HG03139 (cell line): ENCODE measurements at regions not wholly inside any gene's neighbourhood (a gene's known extent, or its start where the extent isn't known, plus 50 kb on each side); places are given as distances from the start of the nearest gene placed in this dataset.
"Not testable (repeated sequence)": the region's sequence is repeated elsewhere in the genome, so short reads cannot be mapped to it uniquely, and the experiment has no call there.

Experiments
- ATAC-seq: cut with Tn5 transposase; IDR thresholded peaks from one replicate; pipeline ENCODE4 v1.9.1; 2021; ENCODE audit not compliant: unreplicated experiment

GRCh38 chr9:2277644-2278043, 262.5 kb downstream of the SMARCA2 start:
- ATAC-seq: not testable (repeated sequence)

- ATAC-seq: not testable (repeated sequence)
Observed at GRCh38 chr9:2279138-2279537, 264.0 kb downstream of the SMARCA2 start.

DNA sequence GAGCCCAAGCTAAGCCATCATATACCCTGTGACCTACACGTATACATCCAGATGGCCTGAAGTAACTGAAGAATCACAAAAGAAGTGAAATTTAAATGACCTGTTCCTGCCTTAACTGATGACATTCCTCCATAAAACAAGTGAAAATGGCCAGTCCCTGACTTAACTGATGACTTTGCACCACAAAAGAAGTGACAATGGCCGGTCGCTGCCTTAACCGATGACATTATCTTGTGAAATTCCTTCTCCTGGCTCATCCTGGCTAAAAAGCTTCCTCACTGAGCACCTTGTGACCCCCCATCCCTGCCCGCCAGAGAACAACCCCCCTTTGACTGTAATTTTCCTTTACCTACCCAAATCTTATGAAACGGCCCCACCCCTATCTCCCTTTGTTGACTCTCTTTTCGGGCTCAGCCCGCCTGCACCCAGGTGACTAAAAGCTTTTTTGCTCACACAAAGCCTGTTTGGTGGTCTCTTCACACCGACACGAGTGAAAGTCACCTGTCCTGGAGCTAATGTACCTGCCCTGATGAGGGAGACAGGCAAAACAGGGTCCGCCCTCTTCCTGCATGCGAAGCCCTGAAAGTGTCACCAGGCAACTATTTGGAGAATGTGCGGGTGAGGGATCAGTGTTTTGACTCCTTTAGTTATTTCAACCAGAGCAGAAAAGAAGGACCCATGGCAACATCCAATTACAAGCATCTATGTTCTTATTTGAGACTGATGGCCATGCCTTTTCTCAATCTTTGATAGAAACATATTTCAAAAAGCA, 266.1 kb downstream of the SMARCA2 start:
- no peak for ATAC-seq

DNA sequence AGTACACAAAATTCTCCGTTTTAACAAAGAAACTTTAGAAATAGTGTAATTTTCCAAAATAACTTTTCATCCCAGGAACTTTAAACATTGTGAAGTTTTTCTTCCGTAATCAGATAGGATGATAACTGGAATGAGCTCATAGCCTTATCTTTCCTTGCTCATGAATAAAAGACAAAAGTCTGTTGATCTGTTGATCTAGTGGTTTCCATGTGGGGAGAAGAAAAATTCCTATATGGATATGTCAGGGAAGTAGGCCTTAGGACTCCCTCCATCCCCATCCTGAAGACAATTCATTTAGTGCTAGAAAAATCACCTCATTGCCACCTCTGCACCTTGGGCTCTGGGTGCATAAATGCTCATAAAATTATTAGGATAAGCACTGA, 266.6 kb downstream of the SMARCA2 start:
- no peak for ATAC-seq

DNA sequence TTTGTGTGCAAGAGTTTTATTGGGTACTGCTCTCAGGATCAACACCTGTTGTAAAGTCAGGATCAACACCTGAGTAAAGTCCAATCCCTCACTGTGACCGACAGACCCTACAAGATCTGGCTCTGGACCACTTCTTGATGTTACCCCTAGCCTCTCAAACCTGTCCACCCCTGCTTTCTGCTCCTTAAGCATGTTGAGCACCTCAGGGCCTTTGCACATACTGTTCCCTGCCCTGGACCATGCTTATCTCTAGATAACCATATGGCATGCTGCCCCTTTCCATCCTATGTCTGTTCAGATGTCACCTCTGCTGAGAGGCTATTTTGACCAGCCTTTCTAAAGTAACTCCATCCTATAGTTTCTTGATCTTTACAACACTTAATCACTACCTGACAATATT, 269.6 kb downstream of the SMARCA2 start:
- ATAC-seq: no peak

DNA sequence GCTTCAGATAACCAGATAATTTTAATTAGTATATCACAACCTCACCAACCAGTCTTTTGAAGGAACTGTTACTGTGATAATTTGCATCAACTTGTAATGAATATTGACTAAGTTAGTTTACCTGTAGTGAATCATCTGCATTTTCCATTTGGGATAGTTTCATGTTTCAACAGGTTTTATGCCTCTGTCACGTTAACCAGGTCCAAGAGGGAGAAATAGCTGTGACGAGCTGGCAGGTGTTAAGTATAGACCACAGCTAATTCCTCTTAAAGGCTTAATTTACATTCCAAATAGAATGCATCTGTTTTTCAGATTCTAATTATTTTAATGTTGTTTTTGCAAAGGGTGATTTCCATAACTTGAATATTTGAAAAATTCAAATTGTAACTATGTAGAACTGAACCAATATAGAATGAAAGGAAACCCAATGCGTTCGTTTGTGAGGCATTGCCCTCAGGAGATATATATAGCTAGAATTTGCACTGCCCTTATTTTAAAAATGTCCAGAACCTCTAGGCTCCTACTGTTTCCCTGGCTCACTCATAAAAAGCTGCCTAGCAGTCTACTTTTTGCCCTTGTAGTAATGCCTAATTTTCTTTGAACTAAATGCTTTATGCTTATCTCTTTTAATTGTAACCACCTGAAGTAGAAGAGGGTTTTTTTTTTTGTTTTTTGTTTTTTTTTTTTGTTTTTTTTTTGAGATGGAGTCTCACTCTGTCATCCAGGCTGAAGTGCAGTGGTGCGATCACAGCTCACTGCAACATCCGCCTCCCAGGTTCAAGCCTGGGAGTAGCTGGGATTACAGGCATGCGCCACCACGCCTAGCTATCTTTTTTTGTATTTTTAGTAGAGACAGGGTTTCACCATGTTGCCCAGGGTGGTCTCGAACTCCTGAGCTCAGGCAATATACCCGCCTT, 270.5 kb downstream of the SMARCA2 start:
- no peak for ATAC-seq

DNA sequence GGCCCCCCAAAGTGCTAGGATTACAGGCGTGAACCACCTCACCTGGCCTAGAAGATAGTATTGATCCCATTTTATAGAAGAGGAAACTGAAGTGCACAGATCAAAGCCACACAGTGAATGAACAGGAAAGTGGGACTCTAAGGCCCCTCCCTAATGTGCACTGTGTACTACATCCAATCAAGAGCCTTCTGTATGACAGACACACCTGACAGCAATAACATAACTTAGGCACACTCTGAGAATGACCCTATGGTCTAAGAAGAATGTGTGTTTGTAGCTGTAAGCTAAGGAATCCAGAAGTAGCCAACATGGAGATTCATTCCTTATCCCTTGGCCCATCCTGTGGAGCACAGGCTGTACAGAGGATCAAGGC, 271.2 kb downstream of the SMARCA2 start:
- no peak for ATAC-seq

DNA sequence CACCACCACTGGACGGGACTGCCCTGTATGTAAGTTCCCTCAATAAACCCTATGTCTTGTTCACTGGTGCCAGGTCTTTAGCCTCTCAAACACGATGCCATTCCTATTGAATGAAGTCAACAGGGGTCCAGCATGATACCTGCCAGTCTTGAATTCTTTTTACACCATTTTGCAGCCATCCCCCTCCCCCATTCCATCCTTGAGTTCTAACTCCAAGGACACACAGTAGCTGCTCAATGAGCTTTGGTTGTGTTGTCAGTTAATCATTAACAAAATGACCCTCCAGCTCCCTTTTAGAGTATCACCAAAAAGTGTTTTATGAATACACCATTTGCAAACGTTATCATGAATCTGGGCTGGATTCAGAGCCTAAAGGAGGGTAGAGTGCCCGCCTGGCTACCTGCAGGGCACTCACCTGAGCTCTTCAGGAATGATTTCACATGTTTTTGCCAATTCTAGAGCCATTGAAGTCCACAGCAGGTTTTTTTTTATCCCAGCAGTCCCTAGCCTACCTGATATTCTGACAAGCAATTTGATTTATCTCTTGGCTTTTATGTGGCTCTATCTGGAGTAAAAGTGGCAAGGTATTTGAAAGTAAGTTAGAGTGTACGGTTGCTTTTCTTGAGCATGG, 271.8 kb downstream of the SMARCA2 start:
- no peak for ATAC-seq

- ATAC-seq: no peak
Observed at GRCh38 chr9:2288309-2288708, 273.2 kb downstream of the SMARCA2 start.

- no peak for ATAC-seq
Observed at GRCh38 chr9:2289263-2289662, 274.1 kb downstream of the SMARCA2 start.

GRCh38 chr9:2290382-2290781, 275.2 kb downstream of the SMARCA2 start:
- ATAC-seq: no peak

DNA sequence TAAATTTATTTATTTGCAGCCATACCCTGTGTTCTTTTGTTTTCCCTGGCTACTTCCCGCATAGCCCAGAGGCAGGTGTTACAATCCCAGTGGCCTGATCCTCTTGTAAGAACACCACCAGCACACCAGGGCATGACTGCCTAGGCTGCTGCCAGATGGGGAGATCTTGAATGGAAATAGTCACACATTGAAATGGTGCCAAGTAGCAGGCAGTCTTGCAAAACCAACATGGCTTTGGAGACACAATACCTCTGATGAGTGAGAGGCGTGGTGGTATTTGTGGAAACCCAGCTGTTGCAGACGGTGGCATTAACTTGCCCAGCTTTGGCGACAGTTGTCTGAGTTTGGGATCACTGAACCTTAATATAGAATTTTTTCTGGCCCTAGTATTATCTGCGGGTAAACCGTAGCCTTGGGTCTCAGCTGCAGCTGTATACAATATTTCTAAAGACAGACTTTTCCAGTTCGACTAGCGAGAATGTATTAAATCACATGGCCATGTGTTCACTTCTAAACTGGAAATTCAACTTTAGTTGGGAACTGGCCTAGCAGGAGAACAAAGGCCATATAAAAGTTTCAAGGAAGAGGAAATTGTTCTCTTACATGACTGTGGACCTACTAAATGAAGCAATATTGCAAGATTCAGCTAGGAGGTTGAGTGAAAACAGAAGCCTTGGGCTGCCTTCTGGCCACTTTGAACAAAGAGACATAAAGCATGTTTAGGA, 277.0 kb downstream of the SMARCA2 start:
- no peak for ATAC-seq

DNA sequence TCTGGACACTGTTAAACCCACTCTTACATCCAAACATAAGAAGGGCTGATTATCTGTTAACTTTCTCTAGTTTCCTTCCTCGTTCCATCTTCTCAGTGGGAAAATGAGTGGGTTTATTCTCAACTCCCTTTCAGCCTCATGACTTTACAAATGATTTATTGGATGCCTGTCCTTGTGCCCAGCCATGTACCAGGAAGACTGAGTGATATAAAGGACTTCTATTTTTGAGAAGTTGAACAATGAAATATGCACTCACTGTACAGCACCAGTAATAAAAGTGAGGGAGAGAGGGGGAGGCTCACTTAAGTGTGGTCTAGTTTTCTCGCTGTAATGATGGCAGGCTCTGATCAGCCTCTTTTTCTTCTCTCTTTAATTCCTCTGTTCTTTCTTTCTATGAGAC, 277.6 kb downstream of the SMARCA2 start:
- ATAC-seq: no peak

DNA sequence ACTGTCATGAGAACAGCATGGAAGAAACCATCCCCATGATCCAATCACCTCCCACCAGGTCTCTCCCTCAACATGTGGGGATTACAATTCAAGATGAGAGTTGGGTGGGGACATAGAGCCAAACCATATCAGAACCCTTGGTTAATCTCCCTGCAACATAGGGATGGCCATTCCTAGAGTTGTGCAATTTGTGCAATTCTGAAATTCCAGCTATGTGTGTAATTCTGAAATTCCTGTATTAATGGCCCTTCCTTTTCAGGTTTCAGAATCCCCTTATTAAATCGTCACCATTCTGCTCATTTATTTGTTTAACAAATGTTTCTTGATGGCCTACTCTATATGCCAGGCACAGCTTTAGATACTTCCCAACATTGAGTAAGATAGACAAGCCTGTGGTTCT, 282.6 kb downstream of the SMARCA2 start:
- no peak for ATAC-seq

GRCh38 chr9:2298217-2298616, 283.1 kb downstream of the SMARCA2 start:
- ATAC-seq: no peak

- no peak for ATAC-seq
Observed at GRCh38 chr9:2299156-2299842, 284.2 kb downstream of the SMARCA2 start.

DNA sequence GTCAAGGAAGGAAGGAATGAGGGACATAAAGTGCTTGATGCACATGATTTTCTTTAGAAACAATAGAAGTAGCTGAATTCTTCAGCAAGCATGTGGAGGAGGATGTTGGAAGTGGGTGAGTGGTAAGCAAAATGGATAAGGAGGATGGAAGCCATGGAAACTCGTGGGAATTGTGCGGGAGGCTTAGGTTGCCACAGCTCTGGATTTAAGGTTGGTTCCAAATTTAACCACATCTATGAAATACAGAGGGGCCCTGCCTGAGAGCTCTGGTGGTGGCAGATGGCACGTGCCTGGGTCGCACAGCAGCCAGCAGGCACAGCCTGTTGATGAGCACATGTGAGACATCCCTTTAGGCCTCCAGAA, 284.7 kb downstream of the SMARCA2 start:
- no peak for ATAC-seq

GRCh38 chr9:2300325-2300724, 285.2 kb downstream of the SMARCA2 start:
- no peak for ATAC-seq

- no peak for ATAC-seq
Observed at GRCh38 chr9:2302606-2303005, 287.5 kb downstream of the SMARCA2 start.

GRCh38 chr9:2303056-2303455, 287.9 kb downstream of the SMARCA2 start:
- ATAC-seq: no peak

GRCh38 chr9:2307480-2307879, 292.3 kb downstream of the SMARCA2 start:
- ATAC-seq: no peak
